SH-SY5Y (cell line): ENCODE measurements at regions not wholly inside any gene's neighbourhood (a gene's known extent, or its start where the extent isn't known, plus 50 kb on each side); places are given as distances from the start of the nearest gene placed in this dataset.

Experiments used
- GATA2 ChIP-seq: IDR thresholded peaks from 2 replicates; pipeline ENCODE4 v1.6.1; 2011; ENCODE audit warnings: mild to moderate bottlenecking, low read depth, low read length
- GATA3 ChIP-seq: IDR thresholded peaks from 2 replicates; pipeline ENCODE4 v1.6.1; 2011; ENCODE audit warnings: low read depth, mild to moderate bottlenecking, low read length, moderate library complexity

GRCh38 chr10:78623578-78624215, 445.1 kb upstream of the ZMIZ1 start:
- TF ChIP-seq GATA2 (no peak), GATA3 (no peak)
